ENCODE measurements at regions not wholly inside any gene's neighbourhood (a gene's known extent, or its start where the extent isn't known, plus 50 kb on each side); places are given as distances from the start of the nearest gene placed in this dataset.

GRCh38 chr4:124018383-124019317, 622.1 kb downstream of the SPRY1 start:
- ATAC-seq (peak; percentile 39; the same call in 1 of the 2 replicates), DNase-seq (ENCODE audit: low spot score) (no peak)
- ChIA-PET CTCF (no interaction called here), POLR2A (no interaction called here)
- H3K9me3 Mint-ChIP-seq = peaks cover 12% of the 10 kb centered on the region
- TF ChIP-seq ZSCAN18 (CRISPR knock-in tag; IDR thresholded peaks at IDR 0.05) (no peak), RORB (CRISPR knock-in tag; IDR thresholded peaks at IDR 0.05) (no peak), ZNF512 (CRISPR knock-in tag; IDR thresholded peaks at IDR 0.05; ENCODE audit: borderline replicate concordance) (peak; percentile 90; the same call in 1 of the 2 replicates), SMAD3 (CRISPR knock-in tag; IDR thresholded peaks at IDR 0.05; ENCODE audit: borderline replicate concordance) (no peak)
- no peaks in the 10 kb centered on the region for H3K36me3 Mint-ChIP-seq
- H3K4me3 Mint-ChIP-seq = no peak overlapping the region
- H3K27me3 Mint-ChIP-seq (ENCODE audit: low read depth) = no peaks in the 10 kb centered on the region
- no peak overlapping the region for H3K27ac Mint-ChIP-seq
- peaks cover 7% of the 10 kb centered on the region for H3K4me1 Mint-ChIP-seq

GRCh38 chr4:124019749-124020549, 623.4 kb downstream of the SPRY1 start:
- ChIA-PET CTCF (no interaction called here), POLR2A (no interaction called here)
- H3K27ac Mint-ChIP-seq = no peak overlapping the region
- H3K4me1 Mint-ChIP-seq = peaks cover 8% of the 10 kb centered on the region
- H3K9me3 Mint-ChIP-seq = peaks cover 12% of the 10 kb centered on the region
- ATAC-seq (no peak), DNase-seq (ENCODE audit: low spot score) (no peak)
- H3K27me3 Mint-ChIP-seq (ENCODE audit: low read depth) = no peaks in the 10 kb centered on the region
- no peaks in the 10 kb centered on the region for H3K36me3 Mint-ChIP-seq
- no peak overlapping the region for H3K4me3 Mint-ChIP-seq
- no peak for TF ChIP-seq FOXK1 (CRISPR knock-in tag; IDR thresholded peaks at IDR 0.05)
- TF ChIP-seq E2F4 (CRISPR knock-in tag; IDR thresholded peaks at IDR 0.05; ENCODE audit: borderline replicate concordance, low read depth) = no peak
- TF ChIP-seq TEAD4 (CRISPR knock-in tag; IDR thresholded peaks at IDR 0.05) = no peak
- no peak for TF ChIP-seq MXD4 (CRISPR knock-in tag; IDR thresholded peaks at IDR 0.05; ENCODE audit: borderline replicate concordance)
- no peak for TF ChIP-seq ARID4B (CRISPR knock-in tag; IDR thresholded peaks at IDR 0.05; ENCODE audit: borderline replicate concordance)
- TF ChIP-seq E2F5 (CRISPR knock-in tag; IDR thresholded peaks at IDR 0.05) = no peak
- no peak for TF ChIP-seq FOXJ3 (CRISPR knock-in tag; IDR thresholded peaks at IDR 0.05; ENCODE audit: borderline replicate concordance)
- no peak for TF ChIP-seq CREB1 (CRISPR knock-in tag; IDR thresholded peaks at IDR 0.05)
- no peak for TF ChIP-seq ZNF416 (CRISPR knock-in tag; IDR thresholded peaks at IDR 0.05)
- no peak for TF ChIP-seq ZNF532 (CRISPR knock-in tag; IDR thresholded peaks at IDR 0.05; ENCODE audit: borderline replicate concordance)
- TF ChIP-seq OVOL2 (CRISPR knock-in tag; IDR thresholded peaks at IDR 0.05; ENCODE audit: borderline replicate concordance) = no peak
- no peak for TF ChIP-seq ZBTB43 (CRISPR knock-in tag; IDR thresholded peaks at IDR 0.05)

Measured in WTC11 (cell line).